HEK293 (cell line): ENCODE measurements at regions not wholly inside any gene's neighbourhood (a gene's known extent, or its start where the extent isn't known, plus 50 kb on each side); places are given as distances from the start of the nearest gene placed in this dataset.

ENCODE experiments used
- CTCF ChIA-PET: fragments of 350-600 bp; formaldehyde crosslinking; extraction: SDS; loops from one replicate; lab custom pipeline; 2021; ENCODE audit warnings: antibody characterized with exemption; lab: Yijun Ruan, JAX
- POLR2A ChIA-PET: fragments of 300-600 bp; formaldehyde crosslinking; extraction: SDS; loops from one replicate; lab custom pipeline; 2020; ENCODE audit warnings: antibody characterized with exemption, inconsistent platforms; lab: Yijun Ruan, JAX
- H3K27ac ChIP-seq: fragments of 200-500 bp; sonication (Bioruptor generic); 2 replicates; pipeline ENCODE4 v1.5.1; 2014; ENCODE audit warnings: low read depth, low read length, control low read depth, inconsistent platforms; ENCODE audit errors: extremely low read depth
- H3K36me3 ChIP-seq, 2 experiments: fragments of 200-500 bp in 1 of 2; sonication (Bioruptor generic) in 1 of 2; 1 replicate in 1 of 2; 2 replicates in 1 of 2; pipeline ENCODE4 v1.5.1; 2014 to 2017; ENCODE audit warnings: inconsistent platforms in 2 of 2, low read length in 2 of 2; ENCODE audit not compliant: control insufficient read depth in 2 of 2, insufficient read depth in 1 of 2
- H3K4me1 ChIP-seq: fragments of 200-500 bp; sonication (Bioruptor generic); 2 replicates; pipeline ENCODE4 v1.5.1; 2014; ENCODE audit warnings: mild to moderate bottlenecking, low read length, inconsistent platforms; ENCODE audit not compliant: control insufficient read depth, insufficient read depth
- H3K4me3 ChIP-seq: 2 replicates; pipeline ENCODE4 v1.5.1; 2011; ENCODE audit warnings: low read depth, mild to moderate bottlenecking, control low read depth, low read length, moderate library complexity
- H3K9me3 ChIP-seq: fragments of 200-500 bp; sonication (Bioruptor generic); 2 replicates; pipeline ENCODE4 v1.5.1; 2014; ENCODE audit warnings: low read depth, low read length, inconsistent platforms; ENCODE audit not compliant: control insufficient read depth, insufficient read depth
- BCL6B ChIP-seq: fragments of 450-650 bp; formaldehyde crosslinking; IDR thresholded peaks from 2 replicates; pipeline ENCODE4 v1.5.1; 2017; ENCODE audit warnings: missing biosample characterization, missing genetic modification characterization
- GLI2 ChIP-seq: fragments of 450-650 bp; formaldehyde crosslinking; IDR thresholded peaks from 2 replicates; pipeline ENCODE4; 2017; ENCODE audit warnings: missing biosample characterization, missing genetic modification characterization, low read depth, borderline replicate concordance
- KLF1 ChIP-seq: fragments of 450-650 bp; formaldehyde crosslinking; IDR thresholded peaks from 2 replicates; pipeline ENCODE4 v1.5.1; 2016; ENCODE audit warnings: missing biosample characterization, missing genetic modification characterization
- ZBTB26 ChIP-seq: fragments of 450-650 bp; formaldehyde crosslinking; optimal IDR thresholded peaks from 2 replicates; pipeline ENCODE3; 2016; ENCODE audit warnings: missing biosample characterization, mild to moderate bottlenecking, missing genetic modification characterization
- ZEB2 ChIP-seq: fragments of 450-650 bp; formaldehyde crosslinking; IDR thresholded peaks from 2 replicates; pipeline ENCODE4 v1.5.1; 2016; ENCODE audit warnings: missing biosample characterization, missing genetic modification characterization
- ZFP37 ChIP-seq: fragments of 450-650 bp; formaldehyde crosslinking; IDR thresholded peaks from 2 replicates; pipeline ENCODE4 v1.5.1; 2016; ENCODE audit warnings: missing biosample characterization, missing genetic modification characterization
- ZFP41 ChIP-seq: fragments of 450-650 bp; formaldehyde crosslinking; IDR thresholded peaks from 2 replicates; pipeline ENCODE4 v1.5.1; 2016; ENCODE audit warnings: missing biosample characterization, missing genetic modification characterization, borderline replicate concordance
- ZNF121 ChIP-seq: fragments of 450-650 bp; formaldehyde crosslinking; IDR thresholded peaks from 2 replicates; pipeline ENCODE4 v1.5.1; 2016; ENCODE audit warnings: missing biosample characterization, missing genetic modification characterization
- ZNF157 ChIP-seq: fragments of 450-650 bp; formaldehyde crosslinking; IDR thresholded peaks from 2 replicates; pipeline ENCODE4 v1.5.1; 2016; ENCODE audit warnings: missing biosample characterization, missing genetic modification characterization
- ZNF2 ChIP-seq: fragments of 450-650 bp; formaldehyde crosslinking; IDR thresholded peaks from 2 replicates; pipeline ENCODE4 v1.5.1; 2016; ENCODE audit warnings: missing biosample characterization, missing genetic modification characterization
- ZNF214 ChIP-seq: fragments of 450-650 bp; formaldehyde crosslinking; IDR thresholded peaks from 2 replicates; pipeline ENCODE4 v1.5.1; 2017; ENCODE audit warnings: missing biosample characterization, mild to moderate bottlenecking, missing genetic modification characterization, borderline replicate concordance
- ZNF223 ChIP-seq: fragments of 450-650 bp; formaldehyde crosslinking; IDR thresholded peaks from 2 replicates; pipeline ENCODE4 v1.5.1; 2016; ENCODE audit warnings: missing biosample characterization, missing genetic modification characterization
- ZNF24 ChIP-seq: fragments of 450-650 bp; formaldehyde crosslinking; IDR thresholded peaks from 2 replicates; pipeline ENCODE4 v1.5.1; 2016; ENCODE audit warnings: missing biosample characterization, missing genetic modification characterization
- ZNF280D ChIP-seq: fragments of 450-650 bp; formaldehyde crosslinking; IDR thresholded peaks from 2 replicates; pipeline ENCODE4 v1.5.1; 2016; ENCODE audit warnings: missing biosample characterization, missing genetic modification characterization
- ZNF324 ChIP-seq: fragments of 450-650 bp; formaldehyde crosslinking; IDR thresholded peaks from 2 replicates; pipeline ENCODE4 v1.5.1; 2016; ENCODE audit warnings: missing biosample characterization, missing genetic modification characterization
- ZNF530 ChIP-seq: fragments of 450-650 bp; formaldehyde crosslinking; IDR thresholded peaks from 2 replicates; pipeline ENCODE4 v1.5.1; 2016; ENCODE audit warnings: low read depth, missing biosample characterization, missing genetic modification characterization
- ZNF555 ChIP-seq: fragments of 450-650 bp; formaldehyde crosslinking; conservative IDR thresholded peaks from 2 replicates; pipeline ENCODE4 v1.5.1; 2017; ENCODE audit warnings: missing biosample characterization, mild to moderate bottlenecking, missing genetic modification characterization, inconsistent platforms
- ZNF626 ChIP-seq: fragments of 450-650 bp; sonication (Bioruptor Pico); formaldehyde crosslinking; IDR thresholded peaks from 2 replicates; pipeline ENCODE4 v1.5.1; 2018; ENCODE audit warnings: missing biosample characterization, missing genetic modification characterization, inconsistent platforms
- ZNF670 ChIP-seq: fragments of 450-650 bp; formaldehyde crosslinking; IDR thresholded peaks from 2 replicates; pipeline ENCODE4 v1.5.1; 2016; ENCODE audit warnings: missing biosample characterization, missing genetic modification characterization, low read depth
- ZNF837 ChIP-seq: fragments of 450-650 bp; formaldehyde crosslinking; IDR thresholded peaks from 2 replicates; pipeline ENCODE4 v1.5.1; 2016; ENCODE audit warnings: missing biosample characterization, missing genetic modification characterization
- TF ChIP-seq, protein P1 (sequence below): fragments of 450-650 bp; IDR thresholded peaks from 2 replicates; pipeline ENCODE4 v1.5.1; 2018; ENCODE audit warnings: missing biosample characterization, missing genetic modification characterization
- TF ChIP-seq, protein P2 (sequence below): IDR thresholded peaks from 2 replicates; pipeline ENCODE4 v1.6.1; 2011; ENCODE audit warnings: mild to moderate bottlenecking, low read depth, low read length, borderline replicate concordance
- TF ChIP-seq, protein P3 (sequence below): fragments of 450-650 bp; formaldehyde crosslinking; IDR thresholded peaks from 2 replicates; pipeline ENCODE4 v1.5.1; 2016; ENCODE audit warnings: missing biosample characterization, missing genetic modification characterization
- TF ChIP-seq, protein P4 (sequence below): fragments of 450-650 bp; formaldehyde crosslinking; IDR thresholded peaks from 2 replicates; pipeline ENCODE4 v1.5.1; 2016; ENCODE audit warnings: missing biosample characterization, missing genetic modification characterization

DNA sequence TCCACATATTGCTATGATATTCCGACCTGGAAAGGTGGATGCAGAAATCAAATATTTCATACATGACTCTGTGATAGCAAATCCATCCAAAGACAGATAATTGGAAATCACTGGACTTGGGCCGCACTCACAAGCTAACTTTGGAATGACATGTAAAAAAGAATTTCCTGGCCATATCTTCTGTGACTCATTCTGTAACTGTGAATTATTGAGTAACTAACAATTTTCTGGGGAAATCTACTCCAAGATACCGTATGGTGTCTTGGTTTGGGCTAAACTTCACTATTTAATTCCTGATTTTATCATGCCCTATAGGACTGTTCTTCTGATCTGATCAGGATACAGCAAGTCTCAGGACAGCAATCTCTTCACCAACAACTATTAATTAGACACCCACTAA lies 92.7 kb upstream of the LY86 start (continued):
- TF ChIP-seq ZNF280D (tag by site-specific recombination), result no peak
- no peak for TF ChIP-seq ZNF121
- TF ChIP-seq ZNF324 (tag by site-specific recombination), result no peak
- no peak for TF ChIP-seq ZNF555
- no peak for TF ChIP-seq ZNF24 (tag by site-specific recombination)
- no peak for TF ChIP-seq KLF1 (tag by site-specific recombination)
- TF ChIP-seq ZFP41 (tag by site-specific recombination), result no peak
- TF ChIP-seq ZBTB26 (tag by site-specific recombination), result no peak
- TF ChIP-seq ZNF837 (tag by site-specific recombination), result no peak
- no peak for TF ChIP-seq ZFP37

DNA sequence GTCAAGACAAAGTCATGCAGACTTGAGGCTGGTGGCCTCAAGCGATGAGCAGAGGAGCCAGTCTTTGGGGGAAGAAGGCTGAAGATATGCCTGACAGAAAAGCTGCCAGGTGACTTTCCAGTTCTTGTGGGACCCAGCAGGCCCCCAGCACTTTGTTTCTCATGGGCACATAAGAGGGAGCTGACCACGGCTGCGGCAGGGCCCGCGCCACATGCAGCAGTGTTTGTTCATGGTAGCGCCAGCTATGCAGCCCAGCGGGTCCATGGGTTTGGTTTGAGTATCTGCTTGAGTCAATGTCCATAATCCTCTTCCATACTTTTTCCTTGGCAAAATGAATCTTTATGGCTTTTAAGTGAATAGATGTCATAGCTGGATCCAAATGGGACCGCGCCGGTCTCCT lies 91.0 kb upstream of the LY86 start:
- ChIA-PET CTCF (interaction anchor here (0.8 to 1.5 kb wide), 4 partner anchors 23 to 392 kb away, joined by 3 to 6 read pairs (median 3); no protein-coding TSS in a partner anchor), POLR2A (no interaction called here)
- Histone ChIP-seq H3K4me1 (no peaks in the 10 kb centered on the region), H3K27ac (no peak overlapping the region), H3K36me3 (no peaks in the 10 kb centered on the region), H3K4me3 (no peak overlapping the region), H3K9me3 (no peaks in the 10 kb centered on the region)
- TF ChIP-seq ZNF223 (tag by site-specific recombination), result no peak

- POLR2A ChIA-PET, result no interaction called here
- TF ChIP-seq ZNF626 (tag by site-specific recombination), result no peak
- TF ChIP-seq ZNF157 (tag by site-specific recombination), result no peak
- TF ChIP-seq ZEB2 (tag by site-specific recombination), result no peak
- no peak for TF ChIP-seq ZNF670 (tag by site-specific recombination)
- TF ChIP-seq, protein P1, sequence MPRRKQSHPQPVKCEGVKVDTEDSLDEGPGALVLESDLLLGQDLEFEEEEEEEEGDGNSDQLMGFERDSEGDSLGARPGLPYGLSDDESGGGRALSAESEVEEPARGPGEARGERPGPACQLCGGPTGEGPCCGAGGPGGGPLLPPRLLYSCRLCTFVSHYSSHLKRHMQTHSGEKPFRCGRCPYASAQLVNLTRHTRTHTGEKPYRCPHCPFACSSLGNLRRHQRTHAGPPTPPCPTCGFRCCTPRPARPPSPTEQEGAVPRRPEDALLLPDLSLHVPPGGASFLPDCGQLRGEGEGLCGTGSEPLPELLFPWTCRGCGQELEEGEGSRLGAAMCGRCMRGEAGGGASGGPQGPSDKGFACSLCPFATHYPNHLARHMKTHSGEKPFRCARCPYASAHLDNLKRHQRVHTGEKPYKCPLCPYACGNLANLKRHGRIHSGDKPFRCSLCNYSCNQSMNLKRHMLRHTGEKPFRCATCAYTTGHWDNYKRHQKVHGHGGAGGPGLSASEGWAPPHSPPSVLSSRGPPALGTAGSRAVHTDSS (tag by site-specific recombination), result no peak
- no peak for TF ChIP-seq GLI2 (tag by site-specific recombination)
- TF ChIP-seq ZNF214 (tag by site-specific recombination), result no peak
- no peak for TF ChIP-seq ZNF2
- TF ChIP-seq, protein P2, sequence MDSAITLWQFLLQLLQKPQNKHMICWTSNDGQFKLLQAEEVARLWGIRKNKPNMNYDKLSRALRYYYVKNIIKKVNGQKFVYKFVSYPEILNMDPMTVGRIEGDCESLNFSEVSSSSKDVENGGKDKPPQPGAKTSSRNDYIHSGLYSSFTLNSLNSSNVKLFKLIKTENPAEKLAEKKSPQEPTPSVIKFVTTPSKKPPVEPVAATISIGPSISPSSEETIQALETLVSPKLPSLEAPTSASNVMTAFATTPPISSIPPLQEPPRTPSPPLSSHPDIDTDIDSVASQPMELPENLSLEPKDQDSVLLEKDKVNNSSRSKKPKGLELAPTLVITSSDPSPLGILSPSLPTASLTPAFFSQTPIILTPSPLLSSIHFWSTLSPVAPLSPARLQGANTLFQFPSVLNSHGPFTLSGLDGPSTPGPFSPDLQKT, result no peak
- no peak for TF ChIP-seq ZNF530 (tag by site-specific recombination)
- TF ChIP-seq, protein P3, sequence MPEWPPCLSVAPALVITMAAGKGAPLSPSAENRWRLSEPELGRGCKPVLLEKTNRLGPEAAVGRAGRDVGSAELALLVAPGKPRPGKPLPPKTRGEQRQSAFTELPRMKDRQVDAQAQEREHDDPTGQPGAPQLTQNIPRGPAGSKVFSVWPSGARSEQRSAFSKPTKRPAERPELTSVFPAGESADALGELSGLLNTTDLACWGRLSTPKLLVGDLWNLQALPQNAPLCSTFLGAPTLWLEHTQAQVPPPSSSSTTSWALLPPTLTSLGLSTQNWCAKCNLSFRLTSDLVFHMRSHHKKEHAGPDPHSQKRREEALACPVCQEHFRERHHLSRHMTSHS, result no peak
- TF ChIP-seq, protein P4, sequence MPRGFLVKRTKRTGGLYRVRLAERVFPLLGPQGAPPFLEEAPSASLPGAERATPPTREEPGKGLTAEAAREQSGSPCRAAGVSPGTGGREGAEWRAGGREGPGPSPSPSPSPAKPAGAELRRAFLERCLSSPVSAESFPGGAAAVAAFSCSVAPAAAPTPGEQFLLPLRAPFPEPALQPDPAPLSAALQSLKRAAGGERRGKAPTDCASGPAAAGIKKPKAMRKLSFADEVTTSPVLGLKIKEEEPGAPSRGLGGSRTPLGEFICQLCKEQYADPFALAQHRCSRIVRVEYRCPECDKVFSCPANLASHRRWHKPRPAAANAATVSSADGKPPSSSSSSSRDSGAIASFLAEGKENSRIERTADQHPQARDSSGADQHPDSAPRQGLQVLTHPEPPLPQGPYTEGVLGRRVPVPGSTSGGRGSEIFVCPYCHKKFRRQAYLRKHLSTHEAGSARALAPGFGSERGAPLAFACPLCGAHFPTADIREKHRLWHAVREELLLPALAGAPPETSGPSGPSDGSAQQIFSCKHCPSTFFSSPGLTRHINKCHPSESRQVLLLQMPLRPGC (tag by site-specific recombination), result no peak
- no peak for TF ChIP-seq BCL6B (tag by site-specific recombination)
Measured at GRCh38 chr6:6497976-6498375, 90.5 kb upstream of the LY86 start.

More at GRCh38 chr6:6497976-6498375, 90.5 kb upstream of the LY86 start:
- Histone ChIP-seq H3K27ac (no peak overlapping the region), H3K9me3 (no peaks in the 10 kb centered on the region), H3K4me1 (no peaks in the 10 kb centered on the region), H3K4me3 (no peak overlapping the region), H3K36me3 (no peaks in the 10 kb centered on the region)
- CTCF ChIA-PET, result interaction anchor here (0.8 to 1.5 kb wide), 4 partner anchors 24 to 441 kb away, joined by 3 to 6 read pairs (median 4); no protein-coding TSS in a partner anchor
